ENCODE measurements at regions not wholly inside any gene's neighbourhood (a gene's known extent, or its start where the extent isn't known, plus 50 kb on each side); places are given as distances from the start of the nearest gene placed in this dataset.
"Not testable (repeated sequence)": the region's sequence is repeated elsewhere in the genome, so short reads cannot be mapped to it uniquely, and the experiment has no call there.

GRCh38 chr17:71438631-71439146, 682.1 kb upstream of the SOX9 start:
- H3K9me3 ChIP-seq (ENCODE audit: control insufficient read depth, insufficient read depth, low read length) = no peaks in the 10 kb centered on the region
- H3K27me3 ChIP-seq (ENCODE audit: control insufficient read depth, insufficient read depth, low read length) = no peaks in the 10 kb centered on the region
- H3K4me3 ChIP-seq (ENCODE audit: low read length) = no peak overlapping the region
- no peak overlapping the region for H3K27ac ChIP-seq (ENCODE audit: low read length)
- H3K36me3 ChIP-seq (ENCODE audit: control insufficient read depth, insufficient read depth, low read length) = no peaks in the 10 kb centered on the region
- WGBS (ENCODE audit: insufficient coverage, insufficient read length) = no CpG with 5 or more reads among the region's 5 CpGs
- DNase-seq (ENCODE audit: low read depth, low spot score) = no peak
- no peaks in the 10 kb centered on the region for H3K4me1 ChIP-seq (ENCODE audit: control insufficient read depth, insufficient read depth, low read length)

DNA sequence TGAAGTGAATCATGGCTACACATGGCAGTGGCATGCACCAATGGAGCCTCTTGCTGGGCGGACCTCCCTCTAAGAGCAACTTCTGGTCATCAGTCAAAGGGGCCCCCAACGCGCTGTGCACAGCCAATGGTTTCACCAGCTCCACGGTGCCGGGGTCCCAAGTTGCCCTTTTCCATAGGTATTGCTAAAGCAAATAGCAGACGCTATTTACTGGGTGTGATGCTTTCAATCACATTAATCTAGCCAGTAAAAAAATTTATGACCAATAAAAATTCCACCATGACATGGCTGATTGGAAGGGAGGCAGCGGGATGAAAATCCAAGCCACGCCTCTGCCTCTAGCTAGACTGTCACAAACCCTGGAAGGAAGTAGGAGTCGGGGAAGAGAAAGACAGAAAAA, 680.3 kb upstream of the SOX9 start:
- no peak overlapping the region for H3K27ac ChIP-seq (ENCODE audit: low read length)
- H3K4me3 ChIP-seq (ENCODE audit: low read length) = no peak overlapping the region
- DNase-seq (ENCODE audit: low read depth, low spot score) = no peak
- no CpG with 5 or more reads among the region's 9 CpGs for WGBS (ENCODE audit: insufficient coverage, insufficient read length)
- H3K4me1 ChIP-seq (ENCODE audit: control insufficient read depth, insufficient read depth, low read length) = no peaks in the 10 kb centered on the region
- H3K36me3 ChIP-seq (ENCODE audit: control insufficient read depth, insufficient read depth, low read length) = no peaks in the 10 kb centered on the region
- no peaks in the 10 kb centered on the region for H3K27me3 ChIP-seq (ENCODE audit: control insufficient read depth, insufficient read depth, low read length)
- H3K9me3 ChIP-seq (ENCODE audit: control insufficient read depth, insufficient read depth, low read length) = no peaks in the 10 kb centered on the region

GRCh38 chr17:71441098-71441497, 679.7 kb upstream of the SOX9 start:
- no peak for DNase-seq (ENCODE audit: low read depth, low spot score)

DNA sequence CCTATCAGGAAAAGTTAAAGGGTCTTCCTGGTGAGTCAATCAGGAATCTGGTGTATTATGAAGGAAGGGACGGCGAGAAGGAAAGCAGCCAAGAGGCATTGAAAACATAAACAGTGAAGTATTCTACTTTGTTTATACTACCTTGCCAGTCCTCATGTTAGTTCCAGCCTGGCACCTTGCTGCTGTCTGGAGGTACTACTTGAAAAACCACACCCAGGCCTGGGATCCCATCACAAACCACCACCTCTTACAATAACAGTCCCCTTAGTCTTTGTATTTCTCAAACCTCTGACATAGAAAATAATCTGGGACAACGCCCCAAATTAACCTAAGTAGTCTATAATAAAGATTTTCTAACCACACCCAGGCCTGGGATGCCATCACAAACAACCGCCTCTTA, 676.7 kb upstream of the SOX9 start:
- DNase-seq (ENCODE audit: low read depth, low spot score) = no peak
- Histone ChIP-seq H3K4me3 (ENCODE audit: low read length) (no peak overlapping the region), H3K4me1 (ENCODE audit: control insufficient read depth, insufficient read depth, low read length) (no peaks in the 10 kb centered on the region), H3K27ac (ENCODE audit: low read length) (no peak overlapping the region), H3K27me3 (ENCODE audit: control insufficient read depth, insufficient read depth, low read length) (no peaks in the 10 kb centered on the region; the same call in 1 of the 2 replicates), H3K36me3 (ENCODE audit: control insufficient read depth, insufficient read depth, low read length) (no peaks in the 10 kb centered on the region), H3K9me3 (ENCODE audit: control insufficient read depth, insufficient read depth, low read length) (no peaks in the 10 kb centered on the region)
- no CpG with 5 or more reads among the region's 4 CpGs for WGBS (ENCODE audit: insufficient coverage, insufficient read length)

More at GRCh38 chr17:71441098-71441497, 679.7 kb upstream of the SOX9 start:
- Histone ChIP-seq H3K27me3 (ENCODE audit: control insufficient read depth, insufficient read depth, low read length) (no peaks in the 10 kb centered on the region; the same call in 1 of the 2 replicates), H3K9me3 (ENCODE audit: control insufficient read depth, insufficient read depth, low read length) (no peaks in the 10 kb centered on the region), H3K4me3 (ENCODE audit: low read length) (no peak overlapping the region), H3K27ac (ENCODE audit: low read length) (no peak overlapping the region), H3K36me3 (ENCODE audit: control insufficient read depth, insufficient read depth, low read length) (no peaks in the 10 kb centered on the region), H3K4me1 (ENCODE audit: control insufficient read depth, insufficient read depth, low read length) (no peaks in the 10 kb centered on the region)
- no CpG with 5 or more reads among the region's 6 CpGs for WGBS (ENCODE audit: insufficient coverage, insufficient read length)

DNA sequence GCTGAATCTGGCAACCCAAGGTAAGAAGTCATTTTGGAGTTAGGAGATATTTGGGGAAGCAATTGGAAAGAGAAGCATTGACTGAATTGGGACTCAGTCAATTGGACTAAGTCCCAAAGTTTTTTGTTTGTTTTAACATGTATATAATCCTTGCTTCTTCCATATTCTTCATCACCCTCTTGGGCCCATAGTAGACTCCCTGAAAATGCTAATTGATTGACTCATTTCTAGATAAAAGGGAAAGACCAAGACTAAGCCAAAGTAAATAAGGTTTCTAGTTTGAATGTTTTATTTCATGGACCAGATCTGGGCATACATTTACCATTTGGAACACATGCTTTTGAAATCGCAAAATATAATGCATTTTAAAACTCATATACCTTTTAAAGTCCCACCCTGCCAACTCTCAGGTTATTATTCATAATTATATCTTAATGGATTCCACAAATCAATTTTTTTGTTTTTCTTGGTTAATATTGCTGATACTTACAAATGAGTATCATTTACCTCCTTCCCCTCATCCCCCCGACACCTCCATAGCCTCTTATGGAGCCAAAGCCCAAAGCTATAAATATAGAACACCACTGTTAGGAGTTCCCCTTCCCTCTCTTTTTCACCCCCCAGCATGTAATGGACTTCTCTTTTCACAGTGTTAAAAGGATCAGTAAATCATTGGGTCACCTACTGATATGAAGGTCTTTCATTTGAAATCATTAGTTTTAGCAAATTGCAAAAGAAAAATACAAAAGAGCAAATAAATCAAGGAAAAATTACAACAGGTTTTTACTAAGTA, 674.0 kb upstream of the SOX9 start:
- H3K4me3 ChIP-seq (ENCODE audit: low read length) = no peak overlapping the region
- no peaks in the 10 kb centered on the region for H3K36me3 ChIP-seq (ENCODE audit: control insufficient read depth, insufficient read depth, low read length)
- H3K27ac ChIP-seq (ENCODE audit: low read length) = no peak overlapping the region
- DNase-seq (ENCODE audit: low read depth, low spot score) = no peak
- no CpG with 5 or more reads among the region's 2 CpGs for WGBS (ENCODE audit: insufficient coverage, insufficient read length)
- no peaks in the 10 kb centered on the region for H3K4me1 ChIP-seq (ENCODE audit: control insufficient read depth, insufficient read depth, low read length)
- no peaks in the 10 kb centered on the region for H3K9me3 ChIP-seq (ENCODE audit: control insufficient read depth, insufficient read depth, low read length)
- no peaks in the 10 kb centered on the region; the same call in 1 of the 2 replicates for H3K27me3 ChIP-seq (ENCODE audit: control insufficient read depth, insufficient read depth, low read length)

- no peaks in the 10 kb centered on the region for H3K9me3 ChIP-seq (ENCODE audit: control insufficient read depth, insufficient read depth, low read length)
- no peak overlapping the region for H3K4me3 ChIP-seq (ENCODE audit: low read length)
- WGBS (ENCODE audit: insufficient coverage, insufficient read length) = no CpG with 5 or more reads among the region's 3 CpGs
- H3K4me1 ChIP-seq (ENCODE audit: control insufficient read depth, insufficient read depth, low read length) = no peaks in the 10 kb centered on the region
- no peak for DNase-seq (ENCODE audit: low read depth, low spot score)
- H3K27ac ChIP-seq (ENCODE audit: low read length) = no peak overlapping the region
- no peaks in the 10 kb centered on the region; the same call in 1 of the 2 replicates for H3K27me3 ChIP-seq (ENCODE audit: control insufficient read depth, insufficient read depth, low read length)
- no peaks in the 10 kb centered on the region for H3K36me3 ChIP-seq (ENCODE audit: control insufficient read depth, insufficient read depth, low read length)
Observed at GRCh38 chr17:71447644-71448043, 673.2 kb upstream of the SOX9 start.

GRCh38 chr17:71450657-71451056, 670.2 kb upstream of the SOX9 start:
- H3K4me1 ChIP-seq (ENCODE audit: control insufficient read depth, insufficient read depth, low read length); H3K9me3 ChIP-seq (ENCODE audit: control insufficient read depth, insufficient read depth, low read length); H3K27me3 ChIP-seq (ENCODE audit: control insufficient read depth, insufficient read depth, low read length); H3K27ac ChIP-seq (ENCODE audit: low read length); H3K4me3 ChIP-seq (ENCODE audit: low read length); DNase-seq (ENCODE audit: low read depth, low spot score); H3K36me3 ChIP-seq (ENCODE audit: control insufficient read depth, insufficient read depth, low read length): not testable (repeated sequence)
- WGBS (ENCODE audit: insufficient coverage, insufficient read length) = no CpG with 5 or more reads among the region's 2 CpGs

DNA sequence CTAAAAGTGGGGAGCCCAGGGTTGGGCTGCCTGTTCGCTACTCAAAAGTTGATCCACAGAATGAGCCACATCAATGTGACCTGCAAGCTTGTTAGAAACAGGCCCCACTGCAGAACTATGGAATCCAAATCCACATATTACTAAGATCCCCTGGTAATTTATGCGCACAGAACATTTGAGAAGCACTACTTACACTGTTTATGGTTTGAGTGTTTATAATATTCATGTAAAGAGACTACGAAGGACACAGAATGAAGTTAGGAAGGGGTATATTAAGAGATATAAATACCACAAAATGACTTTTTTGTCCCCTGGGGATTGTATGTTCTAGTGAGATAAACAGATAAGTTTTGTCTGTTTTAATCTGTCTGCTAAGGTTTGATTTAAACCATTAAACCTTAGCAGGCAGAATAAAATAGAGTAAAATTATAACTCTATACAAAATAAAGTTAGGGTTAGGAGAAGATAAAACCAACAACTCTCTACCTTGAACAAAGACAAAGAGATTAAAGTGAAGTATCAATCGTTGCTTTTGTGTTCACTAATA, 666.9 kb upstream of the SOX9 start:
- Histone ChIP-seq H3K27me3 (ENCODE audit: control insufficient read depth, insufficient read depth, low read length) (no peaks in the 10 kb centered on the region), H3K27ac (ENCODE audit: low read length) (no peak overlapping the region), H3K9me3 (ENCODE audit: control insufficient read depth, insufficient read depth, low read length) (no peaks in the 10 kb centered on the region), H3K36me3 (ENCODE audit: control insufficient read depth, insufficient read depth, low read length) (no peaks in the 10 kb centered on the region), H3K4me3 (ENCODE audit: low read length) (no peak overlapping the region), H3K4me1 (ENCODE audit: control insufficient read depth, insufficient read depth, low read length) (no peaks in the 10 kb centered on the region)
- no CpG with 5 or more reads among the region's 4 CpGs for WGBS (ENCODE audit: insufficient coverage, insufficient read length)
- DNase-seq (ENCODE audit: low read depth, low spot score) = no peak

GRCh38 chr17:71455219-71455618, 665.6 kb upstream of the SOX9 start:
- no peak for DNase-seq (ENCODE audit: low read depth, low spot score)
- no CpG with 5 or more reads among the region's 2 CpGs for WGBS (ENCODE audit: insufficient coverage, insufficient read length)
- Histone ChIP-seq H3K27ac (ENCODE audit: low read length) (no peak overlapping the region), H3K4me1 (ENCODE audit: control insufficient read depth, insufficient read depth, low read length) (no peaks in the 10 kb centered on the region), H3K4me3 (ENCODE audit: low read length) (no peak overlapping the region), H3K27me3 (ENCODE audit: control insufficient read depth, insufficient read depth, low read length) (no peaks in the 10 kb centered on the region), H3K9me3 (ENCODE audit: control insufficient read depth, insufficient read depth, low read length) (no peaks in the 10 kb centered on the region), H3K36me3 (ENCODE audit: control insufficient read depth, insufficient read depth, low read length) (no peaks in the 10 kb centered on the region)

GRCh38 chr17:71458322-71458721, 662.5 kb upstream of the SOX9 start:
- no peak for DNase-seq (ENCODE audit: low read depth, low spot score)
- no peak overlapping the region for H3K27ac ChIP-seq (ENCODE audit: low read length)
- H3K4me3 ChIP-seq (ENCODE audit: low read length) = no peak overlapping the region
- H3K4me1 ChIP-seq (ENCODE audit: control insufficient read depth, insufficient read depth, low read length) = peaks cover 1% of the 10 kb centered on the region; the same call in 1 of the 2 replicates
- no peaks in the 10 kb centered on the region for H3K36me3 ChIP-seq (ENCODE audit: control insufficient read depth, insufficient read depth, low read length)
- H3K9me3 ChIP-seq (ENCODE audit: control insufficient read depth, insufficient read depth, low read length) = no peaks in the 10 kb centered on the region
- H3K27me3 ChIP-seq (ENCODE audit: control insufficient read depth, insufficient read depth, low read length) = no peaks in the 10 kb centered on the region
- WGBS (ENCODE audit: insufficient coverage, insufficient read length) = no CpG with 5 or more reads among the region's 5 CpGs

All from iPS DF 6.9 (cell line).